Bronchial epithelial cell (primary cell): ENCODE measurements at regions not wholly inside any gene's neighbourhood (a gene's known extent, or its start where the extent isn't known, plus 50 kb on each side); places are given as distances from the start of the nearest gene placed in this dataset.
A peak's percentile ranks its signal among the peaks of the same experiment; 100 is the strongest.

Experiments
- DNase-seq: peaks from one replicate; pipeline ENCODE4 v3.0.0-alpha.2; 2010; ENCODE audit warnings: low read depth
- FAIRE-seq: peaks from 2 replicates; lab custom pipeline; 2011; peaks lifted over from hg19 to GRCh38; lab: Jason Lieb, UNC
- H3K27me3 ChIP-seq: 2 replicates; pipeline ENCODE4 v1.5.1; 2011; ENCODE audit warnings: low read length; ENCODE audit not compliant: control insufficient read depth, insufficient read depth
- H3K36me3 ChIP-seq: 2 replicates; pipeline ENCODE4 v1.5.1; 2011; ENCODE audit warnings: low read length; ENCODE audit not compliant: control insufficient read depth, insufficient read depth
- H3K4me3 ChIP-seq: 2 replicates; pipeline ENCODE4 v1.5.1; 2011; ENCODE audit warnings: mild to moderate bottlenecking, low read depth, low read length, control low read depth
- CTCF ChIP-seq: IDR thresholded peaks from 2 replicates; pipeline ENCODE4 v1.5.1; 2011; ENCODE audit warnings: mild to moderate bottlenecking, moderate library complexity, low read length, control low read depth, inconsistent platforms; ENCODE audit not compliant: insufficient read depth, severe bottlenecking

DNA sequence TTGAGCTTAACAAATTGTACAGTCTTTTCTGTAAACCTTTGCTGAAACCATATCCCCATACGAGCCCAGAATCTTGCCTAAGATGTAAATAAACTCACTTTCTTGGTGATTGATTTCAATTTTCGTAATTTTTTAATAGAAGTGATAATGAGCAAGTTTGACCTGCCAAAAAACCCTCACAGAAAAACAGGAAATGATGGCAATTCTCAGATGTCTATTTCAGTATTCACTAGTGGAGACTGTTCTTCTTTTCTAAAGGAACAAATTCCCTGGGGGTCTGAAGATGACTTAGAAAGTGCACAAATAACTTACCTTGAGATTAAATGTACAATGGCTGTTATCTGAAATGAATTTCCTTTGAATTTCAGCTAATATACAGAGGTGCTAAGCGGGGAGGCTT is 116.5 kb upstream of the CMC1 start:
- Histone ChIP-seq H3K27me3 (no peaks in the 10 kb centered on the region), H3K36me3 (no peaks in the 10 kb centered on the region), H3K4me3 (no peak overlapping the region)
- TF ChIP-seq CTCF, result no peak
- DNase-seq (no peak), FAIRE-seq (no peak)

- no peak overlapping the region for H3K4me3 ChIP-seq
- no peak for TF ChIP-seq CTCF
- DNase-seq (no peak), FAIRE-seq (no peak)
- no peaks in the 10 kb centered on the region for H3K36me3 ChIP-seq
- H3K27me3 ChIP-seq, result no peaks in the 10 kb centered on the region
Measured at GRCh38 chr3:28125342-28125741, 116.1 kb upstream of the CMC1 start.

DNA sequence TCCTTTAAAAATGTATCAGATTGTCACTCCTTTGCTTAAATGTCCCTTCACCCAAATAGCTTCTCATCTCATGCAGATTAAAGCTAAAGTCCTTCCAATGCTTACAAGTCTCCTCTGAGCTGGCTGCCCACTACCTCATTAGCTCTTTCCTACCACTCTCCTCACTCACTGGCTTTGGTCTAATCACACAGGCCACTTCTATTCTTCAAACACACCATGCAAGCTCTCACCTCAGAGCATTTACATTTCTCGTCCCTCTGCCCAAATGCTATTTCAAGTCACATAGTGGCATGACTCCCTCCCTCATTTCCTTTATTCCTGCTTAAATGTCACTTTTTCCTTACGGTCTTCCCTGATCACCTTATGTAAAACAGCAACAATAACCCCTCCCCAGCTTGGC is 110.6 kb upstream of the CMC1 start:
- Histone ChIP-seq H3K36me3 (no peaks in the 10 kb centered on the region), H3K27me3 (no peaks in the 10 kb centered on the region), H3K4me3 (no peak overlapping the region)
- DNase-seq, result no peak
- no peak for TF ChIP-seq CTCF
- FAIRE-seq, result no peak

- no peak for FAIRE-seq
- Histone ChIP-seq H3K27me3 (no peaks in the 10 kb centered on the region), H3K36me3 (no peaks in the 10 kb centered on the region), H3K4me3 (no peak overlapping the region)
- TF ChIP-seq CTCF, result no peak
- DNase-seq, result no peak
Measured at GRCh38 chr3:28132941-28133340, 108.5 kb upstream of the CMC1 start.

GRCh38 chr3:28134198-28134597 is 107.2 kb upstream of the CMC1 start:
- H3K27me3 ChIP-seq, result no peaks in the 10 kb centered on the region
- DNase-seq, result no peak
- FAIRE-seq, result no peak
- H3K36me3 ChIP-seq, result no peaks in the 10 kb centered on the region
- TF ChIP-seq CTCF, result no peak
- no peak overlapping the region for H3K4me3 ChIP-seq

- peak; percentile 81 for FAIRE-seq
- TF ChIP-seq CTCF, result no peak
- Histone ChIP-seq H3K36me3 (no peaks in the 10 kb centered on the region), H3K27me3 (no peaks in the 10 kb centered on the region), H3K4me3 (no peak overlapping the region)
- DNase-seq, result no peak
Measured at GRCh38 chr3:28134792-28135375, 106.5 kb upstream of the CMC1 start.
